ENCODE measurements at regions not wholly inside any gene's neighbourhood (a gene's known extent, or its start where the extent isn't known, plus 50 kb on each side); places are given as distances from the start of the nearest gene placed in this dataset.
A peak's percentile ranks its signal among the peaks of the same experiment; 100 is the strongest.

GRCh38 chr10:4359003-4359402, 467.0 kb upstream of the AKR1E2 start:
- H3K4me3 ChIP-seq (ENCODE audit: low read depth in 2 of 2, low read length in 2 of 2) = no peak overlapping the region
- H3K36me3 ChIP-seq (ENCODE audit: control insufficient read depth, insufficient read depth, low read length) = no peaks in the 10 kb centered on the region
- peaks cover 35% of the 10 kb centered on the region; the same call in 1 of the 2 replicates for H3K9me3 ChIP-seq (ENCODE audit: control insufficient read depth, insufficient read depth, low read depth, low read length)
- no peak for TF ChIP-seq REST (IDR thresholded peaks at IDR 0.05; ENCODE audit: insufficient read depth in 1 of 2, low read depth in 2 of 2, low read length in 1 of 2)
- TF ChIP-seq POLR2AphosphoS5 (IDR thresholded peaks at IDR 0.05; ENCODE audit: low read depth, low read length) = no peak
- TF ChIP-seq CTCF (IDR thresholded peaks at IDR 0.05) = no peak
- no peak for TF ChIP-seq TCF7L2 (IDR thresholded peaks at IDR 0.05; ENCODE audit: low read depth, low read length)
- TF ChIP-seq SIN3A (IDR thresholded peaks at IDR 0.05; ENCODE audit: borderline replicate concordance, insufficient read depth, low read depth, low read length) = no peak
- H3K27me3 ChIP-seq (ENCODE audit: control insufficient read depth, insufficient read depth, low read length) = no peaks in the 10 kb centered on the region
- peaks cover 11% of the 10 kb centered on the region for H3K4me1 ChIP-seq (ENCODE audit: control insufficient read depth, insufficient read depth, low read length)
- ATAC-seq (no peak), DNase-seq (ENCODE audit: low read depth, low spot score) (no peak)
- intact Hi-C loops (cut with micrococcal nuclease; ENCODE audit: unreplicated experiment) (loop anchor here (10.0 kb wide), 1 partner anchor 574 kb away; the partner anchor contains the start of gene KLF6), in situ Hi-C loops (cut with HindIII; ENCODE audit: low pct_unique_long_range_greater_than_20kb, low sequenced_read_pairs) (no loop called here)
- no TSS peak for BruUV-seq (replicated peaks)
- ChIA-PET CTCF (no interaction called here), POLR2A (no interaction called here)
- H3K27ac ChIP-seq (ENCODE audit: low read length) = peak overlapping the region; percentile 42; the same call in 1 of the 2 replicates

GRCh38 chr10:4357911-4358310, 468.1 kb upstream of the AKR1E2 start:
- DNase-seq (ENCODE audit: low read depth, low spot score) (no peak), ATAC-seq (no peak)
- intact Hi-C loops (cut with micrococcal nuclease; ENCODE audit: unreplicated experiment) (loop anchor here (10.0 kb wide), 1 partner anchor 573 kb away; the partner anchor contains the start of gene KLF6), in situ Hi-C loops (cut with HindIII; ENCODE audit: low pct_unique_long_range_greater_than_20kb, low sequenced_read_pairs) (no loop called here)
- Histone ChIP-seq H3K27ac (ENCODE audit: low read length) (peak overlapping the region; percentile 60; the same call in 1 of the 2 replicates), H3K36me3 (ENCODE audit: control insufficient read depth, insufficient read depth, low read length) (no peaks in the 10 kb centered on the region), H3K9me3 (ENCODE audit: control insufficient read depth, insufficient read depth, low read depth, low read length) (peaks cover 35% of the 10 kb centered on the region; the same call in 1 of the 2 replicates), H3K27me3 (ENCODE audit: control insufficient read depth, insufficient read depth, low read length) (no peaks in the 10 kb centered on the region), H3K4me1 (ENCODE audit: control insufficient read depth, insufficient read depth, low read length) (peaks cover 17% of the 10 kb centered on the region), H3K4me3 (ENCODE audit: low read depth in 2 of 2, low read length in 2 of 2) (no peak overlapping the region)
- no TSS peak for BruUV-seq (replicated peaks)
- POLR2A ChIA-PET = interaction anchor here (0.6 kb wide), 1 partner anchor 338 kb away, joined by 3 read pairs; no protein-coding TSS in a partner anchor
- CTCF ChIA-PET = no interaction called here
- TF ChIP-seq REST (IDR thresholded peaks at IDR 0.05; ENCODE audit: insufficient read depth in 1 of 2, low read depth in 2 of 2, low read length in 1 of 2) = no peak

All from Panc1 (cell line).